GM12801 (cell line): ENCODE measurements at regions not wholly inside any gene's neighbourhood (a gene's known extent, or its start where the extent isn't known, plus 50 kb on each side); places are given as distances from the start of the nearest gene placed in this dataset.

Experiments used
- CTCF ChIP-seq: IDR thresholded peaks from one replicate; pipeline ENCODE4 v1.5.1; 2011; ENCODE audit warnings: control low read depth; ENCODE audit not compliant: insufficient read length; ENCODE audit errors: extremely low read depth

DNA sequence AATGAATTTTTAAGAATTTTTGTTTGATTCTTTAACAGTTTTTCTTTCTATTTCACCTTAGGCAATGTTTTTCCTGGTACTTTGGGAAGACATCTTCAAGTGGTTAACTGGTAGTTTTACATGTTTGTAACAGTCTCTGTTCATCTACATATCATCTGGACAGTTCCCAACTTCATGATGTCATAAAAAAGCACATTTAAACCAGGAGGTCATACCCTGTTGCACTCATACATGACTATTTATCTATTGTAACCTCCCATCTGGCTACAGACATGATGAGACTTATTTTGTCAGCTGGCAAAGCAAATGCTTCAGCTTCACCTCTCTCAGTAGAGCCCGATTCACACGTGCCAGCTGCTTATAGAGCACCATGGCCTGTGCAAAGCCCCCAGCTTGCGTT is 99.8 kb upstream of the YPEL5 start:
- no peak for TF ChIP-seq CTCF

DNA sequence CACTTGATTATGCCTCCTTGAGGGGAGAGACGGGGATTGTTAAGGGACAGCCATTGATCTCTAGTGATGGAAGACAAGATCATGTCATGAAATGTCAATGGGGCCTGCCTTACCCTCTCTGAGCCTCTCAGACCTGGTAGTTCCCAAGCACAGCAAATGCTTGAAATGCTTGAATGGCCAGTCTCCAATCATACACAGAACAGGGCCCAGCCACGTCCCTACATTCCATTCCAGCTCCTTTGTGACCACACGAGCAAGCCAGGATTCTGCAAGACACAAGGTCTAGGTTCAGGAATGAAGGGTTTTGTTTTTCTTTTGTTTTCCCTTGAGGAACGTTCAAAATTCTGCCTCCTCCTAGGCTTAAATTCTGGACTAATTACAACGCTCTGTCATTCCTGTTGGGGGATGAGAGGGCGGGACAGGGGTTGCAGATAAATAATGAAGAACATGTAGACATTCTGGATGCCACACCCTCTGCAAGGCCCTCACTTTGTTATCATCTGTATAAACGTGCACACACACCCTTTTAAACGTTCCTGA is 98.1 kb upstream of the YPEL5 start:
- no peak for TF ChIP-seq CTCF

GRCh38 chr2:30055548-30055947 is 91.3 kb upstream of the YPEL5 start:
- no peak for TF ChIP-seq CTCF

DNA sequence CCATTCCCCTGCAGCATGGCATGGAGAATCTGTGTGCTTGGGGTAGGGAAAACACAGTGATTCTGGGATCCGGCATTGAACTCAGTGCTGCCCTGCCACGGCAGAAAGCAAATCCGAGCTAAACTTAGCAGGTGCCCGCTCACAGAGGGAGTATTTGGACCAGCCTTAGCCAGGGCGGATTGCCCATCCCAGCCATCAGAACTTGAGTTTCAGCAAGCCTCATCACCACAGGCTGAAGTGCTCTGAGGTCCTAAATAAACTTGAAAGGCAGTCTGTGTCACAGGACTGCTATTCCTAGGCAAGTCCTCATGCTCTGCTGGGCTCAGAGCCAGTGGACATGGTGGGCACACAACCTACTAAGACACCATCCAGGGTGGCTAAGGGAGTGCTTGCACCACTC is 86.2 kb upstream of the YPEL5 start:
- no peak for TF ChIP-seq CTCF

GRCh38 chr2:30068067-30068466 is 78.7 kb upstream of the YPEL5 start:
- TF ChIP-seq CTCF = no peak

GRCh38 chr2:30072250-30072842 is 74.5 kb upstream of the YPEL5 start:
- peak; percentile 16 for TF ChIP-seq CTCF

DNA sequence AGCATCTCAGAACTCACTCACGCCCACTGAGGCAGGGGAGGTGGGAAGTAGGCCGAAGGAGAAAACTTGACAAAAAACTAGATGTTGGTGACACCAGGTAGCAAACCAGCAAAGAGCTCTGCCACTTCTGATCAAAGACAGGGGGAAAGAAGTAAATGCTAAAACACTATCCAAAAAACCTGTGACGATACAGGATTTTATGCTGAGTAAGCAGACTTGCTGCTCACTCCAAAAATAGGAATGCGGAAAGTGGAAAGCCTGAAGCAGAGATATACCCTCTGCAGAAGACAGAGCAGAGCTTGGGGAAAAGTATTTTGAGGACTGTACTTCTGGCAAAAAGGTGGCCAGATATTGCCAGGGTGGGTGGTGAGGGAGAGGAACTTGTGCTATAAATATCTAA is 73.3 kb upstream of the YPEL5 start:
- no peak for TF ChIP-seq CTCF
